ENCODE measurements at regions not wholly inside any gene's neighbourhood (a gene's known extent, or its start where the extent isn't known, plus 50 kb on each side); places are given as distances from the start of the nearest gene placed in this dataset.
"Not testable (repeated sequence)": the region's sequence is repeated elsewhere in the genome, so short reads cannot be mapped to it uniquely, and the experiment has no call there.

DNA sequence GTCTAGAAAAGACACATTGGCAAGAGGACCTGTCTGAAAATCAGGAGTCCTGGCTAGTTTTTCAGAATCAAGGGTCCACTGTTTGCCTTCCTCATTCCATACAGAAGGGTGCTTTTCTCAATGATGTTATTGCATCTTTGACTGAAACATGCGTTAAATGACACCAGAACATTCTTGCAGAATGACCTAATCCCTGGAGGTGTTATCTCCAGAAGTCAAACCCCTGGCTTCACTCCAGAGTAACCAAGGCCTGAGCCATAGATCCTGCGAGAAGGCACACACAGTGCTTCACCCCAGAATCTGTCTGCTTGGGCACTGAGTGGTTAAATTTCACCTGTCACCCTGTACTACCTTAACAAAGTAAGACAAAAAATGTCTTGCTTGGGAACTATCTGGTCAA is 1055.2 kb upstream of the FANCL start:
- no peak for DNase-seq

- DNase-seq: no peak
These were observed 1054.5 kb upstream of the FANCL start for GRCh38 chr2:59295524-59296162.

GRCh38 chr2:59288771-59289170 is 1047.6 kb upstream of the FANCL start:
- no peak for DNase-seq

DNA sequence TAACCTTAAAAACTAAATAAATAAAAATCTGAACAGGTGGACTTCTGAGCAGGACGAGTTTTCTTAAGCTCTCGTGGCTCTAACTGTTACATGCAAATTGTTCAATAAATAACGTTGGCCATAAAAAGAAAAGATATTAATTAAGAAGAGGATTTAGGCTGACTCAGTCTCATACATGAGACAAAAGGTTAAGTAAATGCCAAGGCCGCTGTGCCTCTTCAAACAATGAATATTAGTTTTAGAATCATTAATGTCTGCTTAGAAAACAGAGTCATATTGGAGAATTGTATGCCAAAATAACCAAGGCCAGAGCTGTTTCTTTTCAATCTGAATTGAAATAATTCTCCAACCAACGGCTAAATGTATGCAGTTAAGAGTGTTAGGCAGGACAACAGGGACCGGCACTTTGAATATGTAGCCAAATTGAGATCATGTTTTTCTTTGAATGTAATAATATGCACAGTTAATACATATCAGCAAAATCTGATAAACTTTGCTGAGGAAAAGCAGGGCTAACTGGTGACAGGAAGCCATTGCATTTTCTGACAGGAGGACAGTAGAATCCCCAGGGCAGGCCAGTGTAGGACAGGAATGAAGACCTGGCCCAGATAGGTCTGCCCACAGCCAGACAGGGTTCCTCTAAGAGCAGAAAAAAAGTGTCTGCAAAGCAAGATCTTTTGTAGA is 1041.4 kb upstream of the FANCL start:
- DNase-seq: no peak

GRCh38 chr2:59277671-59278070 is 1036.5 kb upstream of the FANCL start:
- no peak for DNase-seq

GRCh38 chr2:59276917-59277316 is 1035.8 kb upstream of the FANCL start:
- DNase-seq: no peak

DNA sequence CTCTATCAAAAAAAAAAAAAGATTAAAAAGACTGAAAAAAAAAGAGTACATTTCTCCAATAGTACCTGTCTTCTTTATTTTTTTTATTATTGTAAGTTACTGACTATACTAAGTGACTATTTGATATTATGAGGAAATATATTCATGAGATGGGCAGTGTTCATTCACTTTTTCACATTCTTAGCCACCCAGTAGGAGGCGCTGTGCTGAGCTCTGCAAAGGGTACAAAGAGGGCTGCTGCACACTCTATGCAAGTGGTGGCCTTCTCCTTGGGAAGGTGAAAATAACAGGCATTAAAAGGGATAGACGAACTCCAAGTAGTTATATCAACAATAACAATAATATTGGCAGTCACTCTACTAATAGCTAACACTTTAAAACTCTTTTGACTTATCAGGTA is 1034.9 kb upstream of the FANCL start:
- DNase-seq: no peak

GRCh38 chr2:59266453-59266852 is 1025.3 kb upstream of the FANCL start:
- no peak for DNase-seq

- DNase-seq: no peak
These were observed 1018.8 kb upstream of the FANCL start for GRCh38 chr2:59259913-59260312.

DNA sequence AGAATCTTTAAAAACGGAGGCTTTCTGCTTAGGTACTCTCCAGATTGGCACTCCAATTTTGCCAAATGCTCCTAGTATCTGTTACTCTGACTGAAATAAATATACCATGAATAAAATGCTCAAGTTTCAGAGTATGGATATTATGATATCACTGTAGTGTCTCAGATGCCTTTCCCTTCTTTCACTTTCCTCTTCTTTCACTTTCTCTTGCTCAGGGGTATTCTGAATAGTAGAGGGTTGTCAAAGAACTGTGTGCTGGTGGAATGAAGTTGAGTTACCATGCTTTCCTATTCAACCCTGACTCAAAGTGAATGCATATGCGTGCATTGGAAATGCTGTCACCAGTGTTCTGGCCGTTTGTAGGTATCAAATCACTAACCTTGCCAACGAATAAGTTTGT is 1015.2 kb upstream of the FANCL start:
- no peak for DNase-seq

DNA sequence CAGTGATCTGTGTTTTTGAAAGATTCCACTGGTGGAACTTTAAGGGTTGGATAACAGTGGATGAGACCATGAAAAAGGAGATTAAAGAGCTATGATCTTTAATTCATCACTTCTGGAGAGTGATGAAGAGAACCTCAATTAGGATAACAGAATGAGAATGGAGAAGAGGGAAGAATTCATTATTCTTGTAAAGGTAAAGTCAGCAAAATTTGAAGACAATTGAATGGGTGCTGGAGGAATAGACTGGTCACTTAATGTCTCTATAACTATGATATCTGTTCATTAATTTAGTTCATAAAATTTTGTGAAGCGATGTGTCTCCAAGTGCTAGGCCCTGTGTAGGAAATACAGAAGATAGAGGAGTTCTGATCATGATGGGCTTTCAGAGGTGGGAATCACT is 1013.2 kb upstream of the FANCL start:
- no peak for DNase-seq

DNA sequence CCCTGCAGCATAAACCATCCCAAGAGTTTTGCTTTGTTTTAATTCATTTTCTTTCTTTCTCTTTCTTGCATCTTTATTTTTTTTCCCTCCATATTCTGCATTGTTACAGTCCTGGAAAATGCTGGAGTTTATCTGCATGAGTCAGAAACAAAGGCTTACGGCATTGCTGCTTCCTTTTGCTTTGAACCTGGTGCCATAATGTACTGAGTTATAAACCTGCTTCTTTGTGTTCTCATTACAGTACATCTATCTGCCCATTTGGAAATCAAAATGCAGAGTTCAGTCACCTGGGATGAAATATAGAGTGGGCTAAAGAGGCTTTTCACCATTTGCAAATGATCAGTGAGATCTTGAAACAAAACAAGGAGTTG is 1009.2 kb upstream of the FANCL start:
- no peak for DNase-seq

DNA sequence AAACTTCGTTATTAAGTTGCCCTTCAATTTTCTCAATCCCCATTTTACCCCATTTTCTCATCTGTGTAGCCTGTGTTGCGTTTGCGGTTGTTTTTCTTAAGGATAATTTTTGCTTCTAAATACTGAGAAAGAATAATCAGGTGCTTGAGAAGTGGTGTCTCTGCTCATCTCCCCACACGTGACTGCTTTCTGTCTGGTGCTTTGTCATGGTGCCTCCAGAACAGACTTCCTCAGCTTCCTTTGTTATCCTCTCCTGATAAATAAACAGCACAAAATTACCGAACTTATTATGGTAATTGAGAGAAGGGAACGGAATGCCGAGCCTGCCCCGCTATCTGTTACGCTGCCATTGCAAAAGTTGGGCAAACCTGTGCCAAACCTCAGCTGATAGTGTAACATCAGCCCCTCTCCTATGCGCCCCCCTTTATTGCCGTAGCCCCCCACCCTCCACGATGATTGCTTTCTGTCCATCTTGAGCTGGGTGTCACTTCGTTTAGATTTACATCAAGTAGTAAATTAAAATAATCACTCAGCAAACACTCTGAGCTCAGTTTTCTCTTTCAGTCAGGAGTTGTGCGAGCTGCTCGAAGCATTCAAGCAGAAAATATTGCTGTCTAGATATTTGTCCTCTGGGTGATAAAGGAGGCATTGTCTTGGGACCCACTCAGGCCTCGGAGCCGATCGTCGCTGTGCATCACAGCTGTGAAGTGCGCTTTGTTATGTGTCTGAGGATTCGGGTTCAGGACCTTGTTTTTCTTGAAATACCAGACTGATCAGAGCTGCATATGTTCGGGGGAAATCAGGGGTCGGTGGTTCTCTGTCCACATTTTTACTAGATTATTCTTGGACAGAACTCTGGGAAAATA is 1008.5 kb upstream of the FANCL start:
- no peak for DNase-seq

- no peak for DNase-seq
These were observed 998.0 kb upstream of the FANCL start for GRCh38 chr2:59239146-59239545.

- DNase-seq: no peak
These were observed 996.2 kb upstream of the FANCL start for GRCh38 chr2:59237311-59237710.

DNA sequence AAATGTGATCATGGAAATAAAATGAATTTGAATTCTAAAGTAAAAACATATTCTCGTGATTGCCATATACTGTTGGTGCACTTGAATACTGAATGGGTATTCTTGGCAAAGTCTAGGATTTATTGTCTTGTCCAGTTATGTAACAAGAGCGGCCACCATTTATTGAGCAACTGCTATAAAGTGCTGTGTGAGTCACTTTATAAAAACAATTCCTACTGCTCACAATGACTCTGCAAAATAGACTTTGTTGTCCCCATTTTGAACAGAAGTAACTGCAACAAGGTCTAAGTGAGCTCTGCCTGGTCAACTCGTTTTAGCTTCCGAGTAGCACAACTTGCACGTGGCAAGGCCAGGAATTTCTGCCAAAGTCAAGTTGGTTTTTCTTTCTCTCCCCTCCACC is 995.6 kb upstream of the FANCL start:
- DNase-seq: no peak

DNA sequence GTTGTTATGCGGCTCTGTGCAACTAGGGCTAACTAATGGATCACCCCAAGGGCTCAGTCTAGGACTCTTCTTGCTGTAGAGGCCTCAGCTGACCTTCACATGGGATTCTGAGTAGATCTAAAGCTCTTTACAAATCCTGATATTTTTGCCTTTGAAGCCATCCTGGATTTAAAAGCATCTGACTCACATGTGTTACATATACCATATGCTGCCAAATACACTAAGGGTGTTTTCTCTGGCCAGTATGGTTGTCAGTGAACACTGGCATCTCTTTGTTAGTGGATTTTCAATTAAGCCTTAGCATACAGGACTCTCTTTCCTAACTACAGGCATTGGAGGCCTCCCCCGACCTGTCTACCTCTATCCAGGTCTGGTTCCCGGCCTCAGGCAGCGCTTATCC is 992.8 kb upstream of the FANCL start:
- no peak for DNase-seq

DNA sequence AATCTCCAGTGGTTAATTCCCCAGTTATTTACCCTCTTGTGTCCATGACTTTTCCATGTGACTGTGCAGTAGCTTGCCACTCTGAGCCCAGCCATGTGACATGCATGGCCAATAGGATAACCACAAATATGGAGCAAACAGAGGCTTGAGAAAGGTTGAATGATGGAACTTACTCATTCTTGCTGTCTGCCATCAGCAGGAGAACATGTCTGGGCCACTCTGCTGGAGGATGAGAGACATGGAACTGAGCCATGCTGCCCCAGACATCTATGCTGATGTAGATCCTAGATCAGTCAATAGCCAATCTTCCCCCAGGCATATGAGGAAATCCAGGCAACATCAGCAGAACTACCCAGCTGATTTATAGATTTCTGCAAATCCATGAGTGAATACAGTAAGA is 992.3 kb upstream of the FANCL start:
- no peak for DNase-seq

- DNase-seq: no peak
These were observed 991.5 kb upstream of the FANCL start for GRCh38 chr2:59232394-59233165.

DNA sequence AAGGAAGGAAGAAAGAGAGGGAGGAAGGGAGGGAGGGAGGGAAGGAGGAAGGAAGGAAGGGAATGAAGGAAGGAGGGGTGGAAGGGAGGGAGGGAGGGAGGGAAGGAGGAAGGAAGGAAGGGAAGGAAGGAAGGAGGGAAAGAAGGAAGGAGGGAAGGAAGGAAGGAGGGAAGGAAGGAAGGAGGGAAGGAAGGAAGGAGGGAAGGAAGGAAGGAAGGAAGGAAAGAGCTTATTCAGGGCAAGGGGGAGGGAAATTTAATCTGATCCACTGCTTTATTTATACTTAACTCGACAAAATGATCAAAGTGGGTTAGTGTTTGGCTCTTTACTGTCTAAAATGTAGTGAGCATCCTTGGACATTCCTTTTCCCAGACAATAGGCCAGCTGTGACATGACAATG is 985.2 kb upstream of the FANCL start:
- not testable (repeated sequence) for DNase-seq

GRCh38 chr2:59223742-59224141 is 982.6 kb upstream of the FANCL start:
- no peak for DNase-seq

DNA sequence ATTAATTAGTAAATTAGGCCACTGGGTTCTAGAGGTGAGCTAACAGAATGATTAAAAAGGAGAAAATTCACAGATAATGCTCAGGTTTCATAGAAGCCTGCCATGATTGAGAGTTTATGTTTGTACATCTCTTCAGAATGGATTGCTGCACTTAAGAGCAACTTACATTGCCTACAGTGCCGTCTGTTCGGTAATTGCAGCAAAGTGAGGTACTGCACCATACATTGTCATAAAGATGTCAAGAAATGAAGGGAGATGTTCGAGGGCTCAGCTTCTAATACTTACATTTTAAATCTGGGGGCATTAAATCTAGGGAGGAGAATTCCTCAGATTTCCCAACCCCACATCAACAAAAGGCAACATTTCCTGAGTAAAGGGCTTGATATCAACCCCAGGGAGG is 976.2 kb upstream of the FANCL start:
- no peak for DNase-seq

GRCh38 chr2:59206361-59206760 is 965.2 kb upstream of the FANCL start:
- no peak for DNase-seq

Data from CD4-positive, alpha-beta T cell treated with Interleukin-17A for 4 hours (primary cell).